UCSD-AML1 (cell line): ENCODE measurements at regions not wholly inside any gene's neighbourhood (a gene's known extent, or its start where the extent isn't known, plus 50 kb on each side); places are given as distances from the start of the nearest gene placed in this dataset.
A peak's percentile ranks its signal among the peaks of the same experiment; 100 is the strongest.
"Not testable (repeated sequence)": the region's sequence is repeated elsewhere in the genome, so short reads cannot be mapped to it uniquely, and the experiment has no call there.

Source experiments
- DNase-seq: peaks from one replicate; lab custom pipeline; 2025; ENCODE audit not compliant: unreplicated experiment; lab: John Stamatoyannopoulos, UW

DNA sequence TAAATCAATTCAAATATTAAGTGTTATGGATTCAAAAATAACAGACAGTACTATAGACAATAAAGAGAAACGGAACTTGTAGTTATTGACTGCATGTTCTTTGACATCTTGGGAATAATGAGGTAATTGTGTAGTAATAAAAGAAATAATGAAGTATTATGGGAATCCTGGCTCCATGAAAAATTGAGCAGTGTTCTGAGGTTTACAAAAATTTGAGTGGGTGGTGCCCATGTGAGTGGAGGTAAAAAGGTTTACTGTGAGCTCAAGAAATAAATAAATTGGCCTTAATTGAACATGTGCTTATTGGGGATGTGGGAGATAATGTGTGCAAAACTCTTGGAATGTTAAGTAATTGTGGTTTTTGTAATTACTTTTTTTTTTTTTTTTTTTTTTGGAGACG is 1013.7 kb upstream of the GJE1 start:
- no peak for DNase-seq

- DNase-seq, result no peak
These were observed 1014.9 kb upstream of the GJE1 start for GRCh38 chr6:141117874-141118273.

GRCh38 chr6:141110481-141110880 is 1022.2 kb upstream of the GJE1 start:
- DNase-seq, result no peak

DNA sequence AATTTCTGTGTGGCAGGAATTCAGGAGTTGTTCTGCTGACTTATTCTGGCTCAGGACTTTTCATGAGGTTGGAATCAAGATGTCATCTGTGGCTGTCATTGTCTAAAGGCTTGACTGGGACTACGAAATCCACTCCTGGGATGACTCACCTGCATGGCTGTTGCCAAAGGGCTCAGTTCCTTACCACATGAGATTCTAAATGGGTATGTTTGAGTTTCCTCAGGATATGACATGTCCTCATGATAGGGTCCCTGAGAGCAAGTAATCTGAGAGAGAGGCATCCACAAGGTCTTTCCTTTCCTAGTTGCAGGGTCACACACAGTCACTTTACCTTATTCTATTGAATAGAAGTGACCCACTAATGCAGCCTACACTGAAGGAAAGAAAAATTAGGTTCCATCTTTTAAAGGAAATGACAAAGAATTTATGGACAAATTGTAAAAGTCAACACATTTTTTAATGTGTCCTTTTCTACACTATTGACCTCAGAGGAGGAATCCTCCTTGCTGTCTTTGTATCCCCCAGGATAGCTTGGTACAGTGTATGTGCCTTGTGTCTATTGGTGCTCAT is 1025.0 kb upstream of the GJE1 start:
- DNase-seq, result peak; percentile 4

GRCh38 chr6:141105481-141105880 is 1027.2 kb upstream of the GJE1 start:
- no peak for DNase-seq

- DNase-seq, result no peak
These were observed 1029.5 kb upstream of the GJE1 start for GRCh38 chr6:141103246-141103645.

DNA sequence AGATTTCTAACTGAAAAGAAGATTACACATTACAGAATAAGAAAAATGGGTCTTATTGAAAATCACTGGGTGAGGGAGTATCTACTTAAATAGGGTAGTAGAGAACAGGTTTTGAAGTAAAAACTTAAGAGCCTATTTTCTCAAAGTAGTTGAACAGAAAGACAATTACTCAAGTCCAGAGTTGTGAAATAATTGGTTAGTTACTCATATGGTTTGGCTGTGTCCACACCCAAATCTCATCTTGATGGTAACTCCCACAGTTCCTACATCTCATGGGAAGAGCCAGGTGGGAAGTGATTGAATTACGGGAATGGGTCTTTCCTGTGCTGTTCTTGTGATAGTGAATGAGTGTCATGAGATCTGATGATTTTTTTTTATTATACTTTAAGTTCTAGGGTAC is 1035.3 kb upstream of the GJE1 start:
- DNase-seq, result no peak

DNA sequence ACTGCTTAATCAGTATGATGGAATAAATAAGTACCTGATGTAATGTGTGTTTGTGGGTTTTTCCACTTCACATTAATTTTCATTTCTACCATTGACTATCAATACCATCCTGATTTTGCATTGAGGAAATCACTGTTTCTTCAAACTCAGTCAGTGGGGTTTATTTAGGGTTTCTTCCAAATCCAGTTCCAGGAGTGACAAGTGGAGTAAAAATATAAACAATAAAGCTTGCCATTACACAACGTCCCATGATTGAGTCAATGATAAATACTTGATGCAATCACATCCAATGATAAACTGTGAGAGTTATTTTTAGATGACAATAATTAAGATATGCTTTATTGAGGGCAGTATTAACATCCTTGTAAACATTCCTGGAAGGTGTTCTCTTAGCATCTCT is 1037.4 kb upstream of the GJE1 start:
- no peak for DNase-seq

DNA sequence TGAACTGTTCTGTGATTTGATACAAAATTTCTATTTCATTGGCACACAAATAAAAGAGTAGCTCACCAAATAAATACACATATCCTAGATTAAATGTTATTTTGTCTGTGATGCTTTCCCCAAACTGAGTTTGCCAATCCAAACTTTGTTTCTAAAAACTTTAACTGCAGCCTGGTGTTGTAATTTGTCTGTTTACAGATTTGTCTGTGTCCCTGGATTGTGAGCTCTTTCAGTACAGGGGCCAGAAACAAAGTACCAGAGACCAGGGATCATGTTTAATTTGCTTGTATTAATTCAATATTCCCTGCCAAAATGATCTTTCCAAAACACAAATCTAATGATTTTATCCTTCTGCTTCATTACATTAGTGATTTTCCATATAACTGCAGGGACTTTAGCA is 1044.6 kb upstream of the GJE1 start:
- DNase-seq, result no peak

GRCh38 chr6:141077355-141078333 is 1055.1 kb upstream of the GJE1 start:
- peak; percentile 6 for DNase-seq

- no peak for DNase-seq
These were observed 1075.0 kb upstream of the GJE1 start for GRCh38 chr6:141057761-141058160.

DNA sequence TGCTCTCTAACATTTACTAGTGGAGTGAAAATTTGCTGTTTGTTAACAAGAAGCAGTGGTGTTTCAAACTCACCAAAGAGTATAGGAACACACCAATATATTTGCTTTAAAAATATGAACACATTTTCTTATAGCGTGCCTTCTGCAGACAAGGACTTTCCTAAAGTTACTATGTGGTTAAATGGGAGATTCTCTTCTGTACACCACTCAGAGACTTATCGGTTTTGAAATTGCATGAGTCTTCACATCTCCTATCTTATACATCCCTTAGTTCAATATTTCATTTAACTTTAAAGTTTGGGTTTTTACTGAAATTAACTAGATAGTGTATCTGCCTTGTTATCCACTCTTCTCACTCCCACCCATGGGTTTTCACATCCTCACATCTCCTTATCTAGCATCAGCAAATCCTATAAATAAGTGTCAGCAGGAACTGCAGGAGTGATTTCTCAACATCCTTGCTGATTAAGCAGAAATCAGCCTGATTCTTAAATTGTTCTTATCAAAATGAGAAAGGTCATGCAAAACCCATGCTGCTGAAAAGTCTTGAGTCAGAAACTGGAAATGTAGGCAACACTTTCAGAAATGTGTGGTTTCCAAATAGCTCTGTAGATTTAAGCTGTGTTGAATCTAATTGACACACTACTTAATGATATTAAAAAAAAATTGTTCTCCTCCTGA is 1075.6 kb upstream of the GJE1 start:
- no peak for DNase-seq

DNA sequence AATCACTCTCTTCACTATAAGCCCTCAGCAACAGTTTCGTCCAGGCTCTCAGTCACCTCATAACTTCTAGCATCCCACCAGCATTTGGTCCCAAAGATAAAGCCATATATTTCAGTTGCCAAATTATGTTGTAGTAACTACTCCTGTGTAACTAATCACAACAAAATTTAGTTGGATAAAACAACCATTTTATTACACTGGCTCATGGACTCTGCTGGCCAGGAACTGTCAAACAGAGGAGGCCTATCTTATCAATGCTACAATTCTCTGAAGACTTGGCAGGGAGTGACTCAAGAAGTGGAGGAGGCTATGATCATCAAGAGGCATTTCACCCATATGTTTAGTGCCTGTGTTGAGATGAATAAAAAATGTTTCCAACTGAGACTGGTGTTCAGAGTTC is 1082.3 kb upstream of the GJE1 start:
- no peak for DNase-seq

GRCh38 chr6:141048451-141048850 is 1084.3 kb upstream of the GJE1 start:
- DNase-seq, result no peak

- DNase-seq, result not testable (repeated sequence)
These were observed 1086.2 kb upstream of the GJE1 start for GRCh38 chr6:141046496-141046895.

DNA sequence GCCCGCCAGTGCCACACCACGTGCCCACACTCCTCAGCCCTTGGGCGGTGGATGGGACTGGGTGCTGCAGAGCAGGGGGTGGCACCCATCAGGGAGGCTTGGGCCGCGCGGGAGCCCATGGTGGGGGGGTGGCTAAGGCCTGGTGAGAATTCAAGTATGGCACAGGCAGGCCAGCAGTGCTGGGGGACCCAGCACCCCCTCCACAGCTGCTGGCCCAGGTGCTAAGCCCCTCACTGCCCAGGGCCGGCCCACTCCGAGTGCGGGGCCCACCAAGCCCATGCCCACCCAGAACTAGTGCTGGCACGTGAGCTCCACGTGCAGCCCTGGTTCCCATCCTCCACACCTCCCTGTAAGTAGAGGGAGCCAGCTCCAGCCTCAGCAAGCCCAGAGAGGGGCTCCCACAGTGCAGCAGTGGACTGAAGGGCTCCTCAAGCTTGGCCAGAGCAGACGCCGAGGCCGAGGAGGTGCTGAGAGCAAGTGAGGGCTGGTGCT is 1091.1 kb upstream of the GJE1 start:
- DNase-seq, result no peak

- DNase-seq, result no peak
These were observed 1097.2 kb upstream of the GJE1 start for GRCh38 chr6:141035312-141036200.

- no peak for DNase-seq
These were observed 1099.6 kb upstream of the GJE1 start for GRCh38 chr6:141033101-141033500.

DNA sequence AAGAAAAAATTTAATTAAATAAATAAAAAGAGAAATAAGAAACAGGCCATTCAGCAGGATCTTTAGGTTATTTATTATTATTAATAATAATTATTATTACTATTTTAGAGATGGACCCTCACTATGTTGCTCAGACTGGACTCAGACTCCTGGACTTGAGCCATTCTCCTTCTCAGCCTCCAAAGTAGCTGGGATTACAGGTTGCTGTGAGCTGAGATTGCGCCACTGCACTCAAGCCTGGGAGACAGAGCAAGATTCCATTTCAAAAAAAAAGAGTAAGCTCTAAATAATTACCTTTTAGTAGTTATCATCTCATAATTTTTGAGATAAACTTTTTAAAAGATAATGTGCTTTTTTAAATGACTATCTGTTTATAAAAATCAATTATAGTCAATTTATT is 1102.8 kb upstream of the GJE1 start:
- no peak for DNase-seq

GRCh38 chr6:141028791-141029280 is 1103.9 kb upstream of the GJE1 start:
- no peak for DNase-seq

- DNase-seq, result no peak
These were observed 1106.2 kb upstream of the GJE1 start for GRCh38 chr6:141026504-141026903.
